NCI-H2107 treated with DMSO at 0.1 percent for 48 hours (cell line): ENCODE measurements at regions not wholly inside any gene's neighbourhood (a gene's known extent, or its start where the extent isn't known, plus 50 kb on each side); places are given as distances from the start of the nearest gene placed in this dataset.
"Not testable (repeated sequence)": the region's sequence is repeated elsewhere in the genome, so short reads cannot be mapped to it uniquely, and the experiment has no call there.

ENCODE experiments used
- DNase-seq: peaks from one replicate; lab custom pipeline; 2025; ENCODE audit not compliant: unreplicated experiment; lab: John Stamatoyannopoulos, UW

DNA sequence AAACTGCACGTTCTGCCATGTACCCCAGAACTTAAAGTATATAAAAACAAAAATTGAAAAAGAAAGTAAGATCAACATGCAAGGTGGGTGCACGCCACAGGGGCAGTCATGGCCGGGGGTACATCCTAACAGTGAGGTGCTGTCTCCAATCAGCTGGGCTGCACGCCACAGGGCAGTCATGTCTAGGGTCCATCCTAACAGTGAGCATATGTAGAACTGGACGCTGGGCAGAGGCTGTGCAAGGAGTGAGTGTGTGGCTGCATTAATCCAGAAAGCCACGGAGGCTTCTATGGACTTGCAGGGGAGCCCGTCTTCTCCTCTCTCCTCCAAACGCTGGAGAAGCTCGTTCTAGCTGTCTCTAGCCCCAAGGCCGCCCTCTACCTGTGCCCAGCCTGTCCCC lies 1105.0 kb downstream of the BRD1 start:
- DNase-seq = no peak

DNA sequence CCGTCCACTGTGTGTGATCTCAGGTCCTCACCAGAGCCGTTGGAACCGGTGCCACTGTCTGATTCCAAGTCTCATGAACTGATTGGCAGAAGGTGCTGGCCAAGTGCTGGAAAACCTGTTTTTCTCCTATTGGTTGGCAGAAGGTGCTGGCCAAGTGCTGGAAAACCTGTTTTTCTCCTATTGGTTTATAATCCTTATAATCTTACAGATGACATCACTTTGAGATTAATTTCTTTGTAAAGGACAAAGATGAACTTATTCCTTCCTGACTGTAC lies 1106.3 kb downstream of the BRD1 start:
- no peak for DNase-seq

DNA sequence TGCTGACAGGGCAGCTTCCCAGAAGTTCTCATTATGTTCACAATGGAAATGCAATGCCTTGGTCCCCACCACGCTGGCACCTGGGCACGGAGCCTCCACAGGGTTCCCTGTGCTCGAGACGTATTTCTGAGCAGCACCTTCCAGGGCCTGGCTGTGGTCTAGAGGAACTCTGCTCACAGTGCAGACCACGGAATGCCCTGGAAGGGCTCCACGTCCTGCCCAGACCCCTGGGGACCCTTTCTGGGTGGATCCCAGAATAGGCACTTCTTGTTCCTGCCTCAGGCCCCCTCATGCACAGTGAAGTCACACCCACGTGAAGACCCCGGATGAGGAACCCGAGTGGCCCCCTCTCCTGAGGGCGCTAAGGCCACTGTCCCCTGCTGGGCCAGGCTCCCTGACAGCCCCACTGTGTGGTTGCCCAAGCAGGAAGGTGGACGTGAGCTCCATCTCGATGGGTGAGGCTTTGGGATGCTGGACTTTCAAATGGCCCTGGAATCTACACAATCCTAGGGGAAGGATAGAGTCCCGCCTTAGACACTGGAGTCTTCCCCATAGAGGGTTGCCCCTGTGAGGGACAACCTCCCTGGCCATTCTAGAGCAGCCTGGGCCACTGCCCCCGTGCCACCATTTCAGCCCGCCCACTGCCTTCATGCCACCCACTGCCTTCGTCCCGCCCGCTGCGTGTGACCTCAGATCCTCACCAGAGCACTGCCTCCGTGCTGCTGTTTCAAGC lies 1106.8 kb downstream of the BRD1 start:
- no peak for DNase-seq

DNA sequence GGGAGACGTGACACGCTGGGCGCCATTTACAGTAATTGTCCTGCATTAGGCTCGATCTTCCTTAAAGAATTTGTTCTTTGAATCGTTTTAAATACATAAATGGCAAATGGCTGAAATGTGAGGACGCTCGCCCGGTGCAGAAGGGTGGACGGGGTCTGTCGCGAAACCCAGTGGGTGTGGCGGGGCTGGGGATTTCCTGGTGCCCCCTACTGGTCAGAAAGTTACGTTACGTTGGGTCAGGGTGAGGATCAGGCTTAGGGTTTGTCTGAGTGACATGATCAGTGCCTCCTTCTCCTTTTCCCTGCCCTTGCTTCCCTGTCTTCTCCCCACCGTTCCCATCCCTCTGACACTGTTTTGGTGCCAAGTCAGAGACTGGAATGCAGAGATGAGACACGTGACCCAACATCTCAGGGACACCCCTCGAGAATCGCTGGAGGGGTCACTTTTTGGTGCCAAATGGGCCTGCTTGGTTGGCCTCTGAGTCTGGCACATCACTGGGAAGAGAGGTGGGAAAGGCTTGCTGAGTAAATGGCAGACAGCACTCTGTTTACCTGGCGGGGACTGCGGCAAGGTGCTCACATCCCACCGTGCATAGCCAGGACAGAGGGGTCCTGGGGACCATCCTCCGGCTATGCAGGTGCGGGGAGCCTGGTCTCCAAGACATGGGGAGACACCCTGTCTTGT lies 1107.6 kb downstream of the BRD1 start:
- DNase-seq = no peak

DNA sequence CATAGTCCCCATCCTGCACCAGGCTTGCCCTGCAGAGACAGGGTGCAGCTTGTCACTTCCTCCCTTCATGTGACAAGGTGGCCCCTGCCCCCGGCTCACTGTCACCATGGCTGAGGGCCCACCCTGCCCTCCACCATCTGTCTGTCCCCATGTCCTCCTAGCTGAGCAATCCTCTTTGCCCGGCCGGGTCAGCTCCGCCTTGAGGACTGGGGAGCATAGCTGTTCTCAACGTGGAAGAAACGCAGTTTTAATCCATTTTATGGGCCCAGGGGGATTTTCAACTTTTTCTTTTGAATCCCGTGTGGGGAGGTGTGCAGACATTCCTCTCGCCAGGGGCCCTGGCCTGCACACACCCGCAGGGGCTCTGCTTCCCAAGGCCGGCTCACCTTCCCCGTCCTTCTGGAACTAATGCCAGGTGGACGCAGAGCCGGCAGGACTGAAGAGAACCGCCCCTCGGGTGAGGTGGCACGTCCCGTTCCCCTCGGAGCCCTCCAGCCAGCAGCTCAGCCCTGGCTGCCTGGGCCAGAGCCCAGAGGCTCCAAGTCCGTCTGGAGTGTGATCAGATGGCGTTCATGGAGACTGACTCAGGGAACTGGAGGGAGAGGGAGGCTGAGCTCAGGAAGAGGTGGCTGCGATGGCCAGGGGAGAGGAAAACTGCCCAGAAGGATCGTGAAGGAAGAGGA lies 1108.7 kb downstream of the BRD1 start:
- DNase-seq = no peak

DNA sequence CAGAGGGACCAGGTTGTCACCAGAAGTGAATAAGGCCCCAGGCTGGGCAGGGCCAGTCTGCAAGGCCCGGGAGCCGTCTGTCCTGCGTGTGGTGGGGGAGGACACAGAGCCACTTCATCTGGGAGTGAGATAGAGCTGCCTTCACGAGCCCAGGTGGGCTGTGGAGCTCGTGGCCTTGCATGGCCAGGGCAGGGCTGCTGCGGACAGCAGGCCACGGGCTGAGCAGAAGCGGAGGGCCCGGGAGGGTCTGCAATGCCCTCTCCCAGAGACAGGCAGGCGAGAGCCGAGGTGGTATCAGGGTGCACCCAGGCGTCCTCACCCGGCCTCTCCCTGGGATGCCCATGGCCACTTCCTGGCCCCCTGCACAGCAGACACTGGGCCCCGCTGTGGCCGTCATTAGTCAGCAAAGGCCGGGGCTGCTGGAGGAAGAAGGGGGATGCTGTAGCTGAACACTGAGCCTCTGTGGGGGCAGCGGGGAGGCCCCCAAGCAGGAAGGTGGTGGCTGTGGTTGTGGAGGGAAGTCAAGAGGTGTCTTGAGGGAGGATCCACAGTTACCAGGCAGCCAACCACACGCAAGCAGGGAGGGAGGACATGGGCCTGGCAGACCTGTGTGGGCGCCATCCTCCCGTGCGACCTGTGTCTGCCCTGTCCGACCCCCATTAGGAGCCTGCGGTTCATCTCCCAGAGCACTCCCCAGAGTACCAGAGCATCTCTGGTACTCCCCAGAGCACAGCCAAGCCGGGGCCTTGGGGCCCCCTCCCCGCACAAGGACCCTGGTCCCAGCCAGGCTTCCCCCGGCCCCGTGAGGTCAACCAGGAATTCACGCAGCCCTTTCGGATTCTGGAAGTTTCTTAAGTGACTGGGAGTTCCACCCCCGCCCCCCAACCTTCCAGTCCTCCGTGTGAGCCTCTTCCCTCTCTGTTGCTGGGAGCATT lies 1109.5 kb downstream of the BRD1 start:
- DNase-seq = no peak

DNA sequence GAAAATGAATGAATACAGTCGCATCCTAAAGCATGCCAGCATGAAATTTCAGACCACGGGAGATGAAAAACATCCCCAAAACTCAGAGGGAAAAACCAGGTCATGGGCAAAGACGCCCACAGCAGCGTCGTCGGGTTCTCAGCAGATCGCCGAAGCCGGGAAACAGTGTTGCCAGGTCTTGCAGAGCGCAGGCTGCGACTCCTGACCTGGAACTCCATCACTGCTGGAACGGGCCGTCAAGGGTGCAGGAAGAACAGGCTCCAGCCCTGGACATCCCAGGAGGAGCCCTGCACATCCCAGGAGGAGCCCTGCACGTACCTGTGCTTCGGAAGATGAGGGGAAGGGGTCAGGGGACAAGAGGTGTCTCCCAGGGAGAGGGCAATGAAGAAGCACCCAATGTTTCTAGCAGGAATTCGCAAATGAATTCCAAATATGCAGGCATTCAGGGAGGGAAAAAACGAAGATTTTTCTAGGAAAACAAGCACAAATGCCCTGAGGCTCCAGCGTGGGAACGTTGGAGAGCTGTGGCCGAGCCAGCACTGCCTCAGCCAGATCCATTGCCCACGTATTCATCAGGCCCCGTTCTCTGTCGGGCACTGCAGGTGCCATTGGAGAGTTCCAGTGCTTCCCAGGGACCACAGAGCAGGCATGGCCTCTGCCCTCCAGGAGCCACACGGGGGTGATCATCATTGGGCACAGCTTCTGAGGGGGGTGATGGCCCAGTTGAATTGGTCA lies 1110.4 kb downstream of the BRD1 start:
- no peak for DNase-seq

DNA sequence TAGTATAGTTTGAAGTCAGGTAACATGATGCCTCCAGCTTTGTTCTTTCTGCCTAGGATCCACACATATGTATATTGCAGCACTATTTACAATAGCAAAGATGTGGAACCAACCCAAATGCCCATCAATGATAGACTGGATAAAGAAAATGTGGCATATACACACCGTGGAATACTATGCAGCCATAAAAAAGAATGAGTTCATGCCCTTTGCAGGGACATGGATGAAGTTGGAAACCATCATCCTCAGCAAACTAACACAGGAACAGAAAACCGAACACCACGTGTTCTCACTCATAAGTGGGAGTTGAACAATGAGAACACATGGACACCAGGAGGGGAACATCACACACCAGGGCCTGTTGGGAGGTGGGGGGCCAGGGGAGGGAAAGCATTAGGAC lies 1111.5 kb downstream of the BRD1 start:
- not testable (repeated sequence) for DNase-seq

DNA sequence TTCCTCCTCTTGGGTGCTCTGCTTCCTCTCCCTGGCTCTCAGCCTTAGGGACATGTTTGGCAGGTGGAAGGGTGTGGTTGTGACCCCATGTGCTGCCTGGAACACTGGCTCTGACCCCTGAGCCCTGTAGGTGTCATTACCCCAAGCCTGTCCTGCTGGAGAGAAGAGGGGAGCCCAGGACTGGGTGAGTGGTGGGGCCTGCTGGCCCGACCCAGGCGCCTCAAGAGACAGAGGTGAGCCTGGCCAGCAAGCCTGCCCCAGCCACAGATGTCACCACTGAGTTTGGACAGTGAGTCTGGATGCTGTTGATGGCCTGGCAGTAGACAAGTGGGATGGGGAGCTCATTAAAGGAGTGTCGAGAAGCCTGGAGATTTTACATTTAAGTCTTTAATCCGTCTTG lies 1112.2 kb downstream of the BRD1 start:
- no peak for DNase-seq

DNA sequence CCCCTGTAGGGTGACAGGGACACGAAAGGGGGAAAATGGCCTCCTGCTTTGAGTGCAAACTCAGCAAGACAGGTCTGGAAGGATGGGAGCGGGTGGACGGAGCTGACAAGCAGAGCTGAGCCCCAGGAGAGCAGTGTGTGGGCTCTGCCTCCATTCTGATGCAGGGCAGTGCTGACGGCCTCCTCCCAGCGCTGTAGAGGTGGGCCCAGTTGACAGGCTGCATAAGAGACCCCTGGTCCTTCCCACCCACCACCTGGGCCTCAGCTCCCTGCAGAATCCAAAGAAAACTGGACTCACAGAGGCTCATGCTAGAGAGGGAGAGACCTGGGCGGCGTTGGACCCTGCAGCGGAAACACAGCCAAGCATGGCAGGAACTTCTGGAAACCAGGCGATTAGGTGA lies 1113.4 kb downstream of the BRD1 start:
- DNase-seq = no peak

DNA sequence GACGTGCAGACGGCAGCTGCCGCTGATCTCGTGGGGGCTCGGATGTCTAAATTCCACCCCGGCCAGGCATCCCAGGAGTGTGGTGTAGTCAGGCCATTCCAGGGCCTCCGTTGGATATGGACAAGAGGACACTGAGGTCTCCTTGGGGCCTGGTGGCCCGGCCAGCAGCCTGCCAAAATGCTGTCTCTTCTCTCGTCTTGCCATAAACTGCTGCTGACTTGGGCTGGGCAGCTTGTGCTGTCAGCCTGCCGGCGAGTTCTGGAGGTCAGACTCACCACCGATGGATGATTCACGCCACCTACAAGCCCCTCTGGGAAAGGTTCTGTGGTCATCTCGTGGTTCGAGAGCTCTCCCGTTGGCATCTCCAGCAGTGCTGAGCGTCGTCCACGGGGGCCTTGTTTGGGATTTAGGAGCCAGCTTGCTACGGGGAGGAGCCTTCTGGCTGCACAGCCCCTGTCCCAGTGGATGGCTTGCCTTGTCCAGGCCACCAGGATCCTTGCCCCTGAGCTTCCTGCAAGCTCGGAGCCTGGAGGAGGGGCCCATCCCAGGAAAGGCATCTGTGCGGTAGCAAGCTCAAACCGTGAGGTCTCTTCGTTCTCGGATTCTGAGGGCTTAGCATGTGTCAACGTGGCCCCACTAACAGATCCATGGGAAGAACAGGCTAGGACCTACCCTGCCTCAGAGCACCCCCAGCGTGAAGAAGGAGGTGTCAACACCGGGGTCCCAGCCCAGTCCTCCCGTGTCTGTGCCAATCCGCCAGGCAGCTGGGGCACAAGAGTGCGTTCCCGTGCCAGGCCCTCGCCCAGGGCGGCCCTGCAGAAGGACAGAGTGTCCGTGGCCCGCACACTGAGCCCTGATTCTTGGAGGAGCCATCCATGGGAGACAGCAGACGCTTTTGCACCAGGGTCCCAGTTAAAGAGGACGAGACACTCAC lies 1114.1 kb downstream of the BRD1 start:
- DNase-seq = no peak

DNA sequence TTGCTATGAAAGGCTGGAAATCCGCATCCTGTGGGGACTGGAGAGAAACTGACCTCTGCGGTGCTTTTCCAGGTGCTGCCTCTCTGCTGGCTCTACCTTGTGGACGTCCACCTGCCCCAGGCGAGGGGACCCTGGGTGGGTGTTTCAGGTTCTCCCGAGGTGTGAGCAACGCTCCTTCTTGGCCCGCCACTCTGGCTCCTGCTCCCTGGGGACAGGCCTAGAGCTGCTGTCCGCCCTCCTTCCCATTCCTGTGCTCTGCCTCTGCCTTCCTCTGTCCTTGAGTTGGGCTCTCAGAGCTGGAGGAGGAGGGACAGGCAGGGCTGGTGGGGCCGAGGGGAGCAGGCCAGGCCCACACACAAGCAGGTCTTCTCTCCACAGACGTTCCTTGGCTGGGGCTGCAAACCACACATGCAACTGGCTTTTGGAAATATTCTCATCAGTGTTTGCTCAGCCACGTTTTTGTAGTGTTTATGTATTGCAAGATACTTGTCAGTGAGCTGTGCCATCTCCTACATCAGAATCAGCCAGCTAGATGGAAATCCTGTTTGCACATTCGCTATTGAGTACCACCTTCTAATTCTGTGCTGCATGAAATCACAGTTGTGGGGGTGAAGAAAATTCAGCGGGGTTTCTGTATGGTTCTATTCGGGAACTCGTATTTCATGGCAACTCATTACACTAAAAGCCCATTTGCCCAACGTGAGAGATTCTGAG lies 1115.0 kb downstream of the BRD1 start:
- no peak for DNase-seq

DNA sequence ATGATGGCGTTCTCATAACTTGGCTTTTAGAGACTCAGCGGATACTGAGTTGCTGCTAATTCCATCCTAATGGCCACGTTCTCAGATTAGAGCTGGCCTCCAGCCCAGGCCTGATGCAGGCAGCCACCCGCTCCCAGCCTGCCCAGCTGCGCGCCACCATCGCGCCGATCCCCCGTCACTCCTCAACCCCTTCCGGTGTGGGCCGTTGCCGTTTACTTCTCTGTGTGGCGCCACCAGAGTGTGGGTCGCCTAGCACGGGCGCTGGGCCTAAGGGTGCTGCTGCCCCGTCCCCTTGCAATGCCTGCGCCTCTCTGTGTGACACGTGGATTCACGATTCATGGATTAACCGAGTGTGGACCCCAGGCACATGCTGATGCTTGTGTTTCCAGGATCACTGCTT lies 1116.0 kb downstream of the BRD1 start:
- DNase-seq = no peak

DNA sequence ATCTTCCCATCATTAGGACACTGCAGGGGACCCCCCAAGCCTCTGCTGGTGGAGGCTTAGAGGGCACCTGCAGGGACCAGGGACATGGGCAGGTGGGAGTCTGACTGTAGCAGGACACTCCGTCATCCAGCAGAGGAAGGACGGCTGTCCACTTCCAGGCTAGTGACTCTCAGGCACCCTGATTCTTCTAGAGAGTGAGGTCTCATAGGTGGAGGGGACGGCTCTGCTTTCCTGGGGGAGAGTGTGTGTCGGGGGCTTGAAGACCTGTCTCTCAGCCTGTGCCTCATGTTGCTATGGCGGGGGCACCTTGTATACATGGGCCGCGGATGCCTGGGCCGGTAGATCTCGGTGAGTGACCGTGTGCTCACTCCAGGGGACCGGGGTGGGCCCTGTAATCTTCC lies 1116.6 kb downstream of the BRD1 start:
- DNase-seq = no peak

DNA sequence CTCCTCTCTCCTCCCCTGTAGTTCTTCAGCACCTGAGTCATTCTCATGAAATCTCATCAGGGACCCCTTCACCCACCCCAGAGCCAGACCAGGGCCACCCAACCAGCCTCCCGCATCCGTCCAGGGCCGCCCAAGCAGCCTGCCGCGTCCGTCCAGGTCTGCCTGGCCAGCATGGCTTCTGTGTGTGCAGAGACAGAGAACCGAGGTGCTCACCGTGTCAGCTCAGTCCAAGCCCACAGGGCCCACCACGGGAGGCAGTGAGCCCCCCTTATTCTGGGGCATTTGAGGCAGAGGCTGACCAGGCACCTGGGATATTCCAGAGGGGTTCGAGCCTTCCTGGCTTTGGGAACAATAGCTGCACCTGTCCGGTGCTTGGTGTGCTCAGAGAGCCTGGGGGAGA lies 1117.3 kb downstream of the BRD1 start:
- no peak for DNase-seq

DNA sequence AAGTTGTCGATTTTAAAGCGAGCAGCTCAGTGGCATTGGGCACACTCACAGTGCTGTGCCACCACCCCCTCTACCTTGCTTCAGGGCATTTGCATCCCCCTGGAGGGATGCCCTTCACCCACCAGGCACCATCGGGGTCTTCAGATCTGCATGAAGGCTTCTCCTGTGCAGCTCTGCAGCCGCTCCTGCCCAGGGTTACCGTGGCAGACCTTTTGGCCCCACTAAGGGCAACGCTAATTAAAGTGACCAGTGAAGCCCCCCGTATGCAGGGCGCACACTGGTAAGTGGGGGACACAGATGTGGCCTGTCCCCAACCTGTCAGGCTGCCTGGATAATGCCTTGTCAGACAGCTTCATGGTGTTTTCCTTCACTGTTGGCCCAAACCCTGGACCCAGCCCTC lies 1117.7 kb downstream of the BRD1 start:
- no peak for DNase-seq

DNA sequence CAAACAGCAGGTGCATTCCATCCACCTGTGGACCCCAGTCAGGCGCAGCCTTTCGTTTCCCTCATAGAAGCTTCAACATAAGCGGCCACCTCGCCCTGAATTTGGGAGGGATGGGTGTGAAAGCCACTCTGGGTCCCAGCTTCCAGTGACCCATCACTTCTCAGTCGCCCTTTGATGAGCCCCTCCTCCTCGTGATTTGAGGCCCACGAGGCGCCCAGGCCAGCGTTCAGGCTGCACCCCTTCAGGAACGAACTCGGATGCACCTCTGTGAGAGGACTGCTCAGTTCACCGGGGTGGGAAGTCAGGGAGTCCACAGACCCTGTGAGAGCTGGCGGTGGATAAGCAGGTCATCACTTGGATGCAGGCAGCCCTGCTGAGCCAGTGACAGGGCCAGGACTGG lies 1118.2 kb downstream of the BRD1 start:
- DNase-seq = no peak

DNA sequence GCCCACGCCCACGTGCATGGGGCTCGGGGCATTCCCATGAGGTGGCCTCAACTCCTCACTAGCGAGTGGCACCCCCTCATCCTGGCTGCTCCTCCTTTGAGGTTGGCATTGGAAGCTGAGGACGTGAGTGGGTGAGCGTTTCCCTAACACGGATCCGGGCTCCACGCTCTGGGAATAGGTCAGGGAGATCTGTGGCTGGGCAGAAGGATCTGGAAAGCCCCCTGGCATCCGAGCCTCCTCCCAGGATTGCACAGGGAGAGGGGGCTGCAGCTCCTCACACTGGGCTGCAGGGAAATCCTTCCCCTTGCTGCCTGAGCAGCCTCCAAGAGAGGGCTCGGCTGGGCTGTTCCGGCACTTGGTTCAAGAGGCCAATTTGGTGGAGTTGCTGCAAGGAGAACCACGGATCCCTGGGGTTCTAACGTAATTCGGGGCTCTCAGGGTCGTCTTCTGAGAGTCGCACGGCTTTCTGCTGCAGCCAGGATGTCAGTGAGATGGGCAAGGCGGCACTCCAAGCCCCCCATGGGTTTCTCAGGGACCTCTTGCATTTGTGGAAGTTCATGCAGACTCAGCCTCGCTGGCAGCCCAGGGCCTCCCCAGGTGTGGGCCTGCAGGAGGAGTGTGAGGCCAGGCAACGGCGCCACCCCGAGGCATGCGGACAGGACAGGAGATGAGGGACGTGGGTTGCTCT lies 1119.0 kb downstream of the BRD1 start:
- DNase-seq = no peak
